ENCODE measurements at regions not wholly inside any gene's neighbourhood (a gene's known extent, or its start where the extent isn't known, plus 50 kb on each side); places are given as distances from the start of the nearest gene placed in this dataset.

- H2BK120ac ChIP-seq (ENCODE audit: low read depth, low read length, poor library complexity, severe bottlenecking), result no peak overlapping the region
- no peaks in the 10 kb centered on the region for H3K79me2 ChIP-seq (ENCODE audit: insufficient read depth, low read length)
- H3K23ac ChIP-seq (ENCODE audit: insufficient read length, low read depth, low read length), result no peak overlapping the region
- Mint-ChIP-seq H3K27me3 (ENCODE audit: low read depth) (no peaks in the 10 kb centered on the region), H3K4me1 (peaks cover 0 to 5% of the 10 kb centered on the region in 2 experiments), H3K4me3 (no peak overlapping the region), H3K27ac (no peak overlapping the region), H3K9me3 (0 out of 5 replicates have a peak, but pooled peaks cover 0 to 3% of the 10 kb centered on the region in 2 experiments), H3K36me3 (ENCODE audit: insufficient read depth in 1 of 3, low read depth in 3 of 3) (no peaks in the 10 kb centered on the region; a peak in 1 of 7 replicates)
- H4K8ac ChIP-seq (replicated peaks; ENCODE audit: insufficient read length, low read depth, low read length), result no peak overlapping the region
- H3K27me3 ChIP-seq (ENCODE audit: insufficient read depth, low read length), result no peaks in the 10 kb centered on the region
- H3K4me1 ChIP-seq (ENCODE audit: insufficient read depth, low read length), result no peaks in the 10 kb centered on the region
- no peak overlapping the region for H3K56ac ChIP-seq (ENCODE audit: insufficient read length, low read depth, low read length)
- no peak overlapping the region for H4K91ac ChIP-seq (ENCODE audit: insufficient read length, low read depth, low read length)
- H2BK5ac ChIP-seq (ENCODE audit: insufficient read length, low read length), result no peak overlapping the region
- H2AK5ac ChIP-seq (ENCODE audit: insufficient read length, low read length), result no peak overlapping the region
- no peak overlapping the region for H2AFZ ChIP-seq (ENCODE audit: low read length)
- no peaks in the 10 kb centered on the region for H3K79me1 ChIP-seq (ENCODE audit: insufficient read depth, low read depth, low read length, poor library complexity, severe bottlenecking)
- H3K14ac ChIP-seq (ENCODE audit: insufficient read depth, low read length), result no peak overlapping the region
- H3K4ac ChIP-seq (ENCODE audit: low read depth, low read length), result no peak overlapping the region
- TF ChIP-seq CTCF (conservative IDR thresholded peaks at IDR 0.05), result no peak
- no peak overlapping the region for H3K18ac ChIP-seq (ENCODE audit: insufficient read length, low read depth, low read length)
- DNase-seq, result no peak
- no peak overlapping the region for H3K27ac ChIP-seq (ENCODE audit: insufficient read length, low read depth, low read length)
- H3K9ac ChIP-seq (ENCODE audit: extremely low read depth, insufficient read length, low read length), result no peak overlapping the region
- H2BK15ac ChIP-seq (ENCODE audit: low read depth, low read length), result no peak overlapping the region
- no peak overlapping the region for H2BK20ac ChIP-seq (ENCODE audit: low read depth, low read length, poor library complexity, severe bottlenecking)
- H2BK12ac ChIP-seq (ENCODE audit: insufficient read length, low read depth, low read length), result no peak overlapping the region
- no CpG with 5 or more reads among the region's 18 CpGs for WGBS (ENCODE audit: extremely low coverage, insufficient read length, low lambda C conversion rate)
- H3K23me2 ChIP-seq (ENCODE audit: insufficient read length, low read depth, low read length, poor library complexity, severe bottlenecking), result no peaks in the 10 kb centered on the region
- no peak overlapping the region for H3K4me2 ChIP-seq (ENCODE audit: insufficient read depth, insufficient read length, low read length)
- no peaks in the 10 kb centered on the region for H3K9me3 ChIP-seq (ENCODE audit: control insufficient read depth, low read depth, low read length)
- H4K5ac ChIP-seq (ENCODE audit: insufficient read length, low read depth, low read length), result no peak overlapping the region
- no peak overlapping the region for H3T11ph ChIP-seq (ENCODE audit: low read length)
- H4K20me1 ChIP-seq (ENCODE audit: control insufficient read depth, insufficient read depth, insufficient read length), result no peaks in the 10 kb centered on the region
These were observed 71.7 kb upstream of the ZBTB18 start for GRCh38 chr1:243979396-243979795.

Data from H9 (cell line).